ENCODE measurements at regions not wholly inside any gene's neighbourhood (a gene's known extent, or its start where the extent isn't known, plus 50 kb on each side); places are given as distances from the start of the nearest gene placed in this dataset.

DNA sequence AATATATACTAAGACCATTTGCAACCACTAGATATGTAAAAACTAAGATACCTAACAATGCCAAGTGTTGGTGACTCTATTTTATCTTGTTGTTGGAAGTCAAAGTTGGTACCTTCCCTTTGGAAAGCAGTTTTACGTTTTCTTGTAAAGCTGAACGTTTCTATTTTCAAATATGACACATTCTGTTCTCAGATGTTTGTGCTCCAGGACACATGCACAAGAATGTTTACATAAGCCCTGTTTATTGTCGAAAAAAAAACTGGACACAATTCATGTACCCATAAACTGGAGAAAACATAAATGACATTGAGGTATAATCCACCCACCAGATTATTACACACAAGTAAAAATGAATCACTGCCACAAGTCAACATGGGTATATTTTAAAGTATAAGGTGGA lies 967.4 kb downstream of the BCL11B start:
- H3K4me3 ChIP-seq (ENCODE audit: insufficient read depth, low read depth, low read length), result no peak overlapping the region

More for the DNA sequence above, 967.4 kb downstream of the BCL11B start:
- no peak overlapping the region for H4K8ac ChIP-seq (ENCODE audit: low read depth in 2 of 2, low read length in 2 of 2)
- TF ChIP-seq NFE2L2 (IDR thresholded peaks at IDR 0.05; ENCODE audit: low read depth, low read length) (no peak), MXI1 (IDR thresholded peaks at IDR 0.05; ENCODE audit: borderline replicate concordance, low read depth, low read length) (no peak), MAFK (IDR thresholded peaks at IDR 0.05; ENCODE audit: low read depth, low read length) (no peak), ELK1 (IDR thresholded peaks at IDR 0.05; ENCODE audit: borderline replicate concordance, low read depth, low read length) (no peak), MAZ (IDR thresholded peaks at IDR 0.05; ENCODE audit: borderline replicate concordance, low read depth, low read length) (no peak), CHD1 (IDR thresholded peaks at IDR 0.05; ENCODE audit: low read depth, low read length) (no peak), CEBPB (IDR thresholded peaks at IDR 0.05; ENCODE audit: low read depth, low read length) (no peak), POLR2A (IDR thresholded peaks at IDR 0.05; ENCODE audit: low read depth, low read length) (no peak), FOS (IDR thresholded peaks at IDR 0.05; ENCODE audit: low read depth, low read length) (no peak), RCOR1 (IDR thresholded peaks at IDR 0.05; ENCODE audit: insufficient replicate concordance, low read length) (no peak), BHLHE40 (IDR thresholded peaks at IDR 0.05; ENCODE audit: low read depth, low read length) (no peak), CTCF (conservative IDR thresholded peaks at IDR 0.05; ENCODE audit: low read depth, low read length) (no peak), RAD21 (IDR thresholded peaks at IDR 0.05; ENCODE audit: low read length) (no peak), RFX5 (IDR thresholded peaks at IDR 0.05; ENCODE audit: low read depth, low read length) (no peak), SMC3 (IDR thresholded peaks at IDR 0.05; ENCODE audit: low read depth, low read length) (no peak), USF2 (IDR thresholded peaks at IDR 0.05; ENCODE audit: low read depth, low read length) (no peak)
- no peak overlapping the region for H3K4me2 ChIP-seq (ENCODE audit: low read depth, low read length)
- no peak overlapping the region for H3K9ac ChIP-seq (ENCODE audit: low read depth, low read length)
- no peaks in the 10 kb centered on the region for H3K9me1 ChIP-seq (ENCODE audit: insufficient read depth, low read length)
- ChIA-PET POLR2A (ENCODE audit: unreplicated experiment) (no interaction called here), CTCF (no interaction called here)
- H3K79me1 ChIP-seq (ENCODE audit: low read depth in 1 of 2, low read length in 2 of 2), result no peaks in the 10 kb centered on the region
- intact Hi-C loops (cut with micrococcal nuclease), result no loop called here
- H2BK5ac ChIP-seq (ENCODE audit: low read depth, low read length, poor library complexity, severe bottlenecking), result no peak overlapping the region
- H2AK5ac ChIP-seq (ENCODE audit: low read depth, low read length), result no peak overlapping the region
- DNase-seq (no peak), ATAC-seq (ENCODE audit: low read depth) (no peak)
- H2BK120ac ChIP-seq (ENCODE audit: low read depth, low read length), result no peak overlapping the region
- no peaks in the 10 kb centered on the region for H3K36me3 ChIP-seq (ENCODE audit: control insufficient read depth, insufficient read depth, low read length)
- H2BK15ac ChIP-seq (ENCODE audit: low read depth, low read length), result no peak overlapping the region
- no peak overlapping the region for H3K14ac ChIP-seq (replicated peaks; ENCODE audit: low read depth, low read length)
- no peak overlapping the region for H3K23ac ChIP-seq (ENCODE audit: low read depth, low read length)
- no peak overlapping the region for H4K5ac ChIP-seq (ENCODE audit: low read depth, low read length)
- H3K27ac ChIP-seq (ENCODE audit: insufficient read depth, low read length), result no peak overlapping the region
- no peak overlapping the region for H2AFZ ChIP-seq (replicated peaks; ENCODE audit: low read length, poor library complexity)
- H3K4ac ChIP-seq (ENCODE audit: low read depth, low read length), result no peak overlapping the region
- WGBS, 2 experiments (ENCODE audit: extremely low coverage in 2 of 2, insufficient read length in 1 of 2), result no CpG with 5 or more reads among the region's 3 CpGs
- dilution Hi-C loops (cut with HindIII; ENCODE audit: low sequenced_read_pairs, unreplicated experiment), result no loop called here
- H2BK20ac ChIP-seq (ENCODE audit: low read depth, low read length), result no peak overlapping the region
- H4K91ac ChIP-seq (ENCODE audit: insufficient read depth, low read depth, low read length), result no peak overlapping the region
- H4K20me1 ChIP-seq (ENCODE audit: insufficient read depth, low read length), result no peaks in the 10 kb centered on the region
- H3K27me3 ChIP-seq (ENCODE audit: control insufficient read depth, insufficient read depth, low read length), result no peaks in the 10 kb centered on the region
- in situ Hi-C loops (cut with MboI; ENCODE audit: low sequenced_read_pairs), result no loop called here
- no TSS peak for BruUV-seq (replicated peaks)
- H3K9me3 ChIP-seq (ENCODE audit: control insufficient read depth, insufficient read depth, low read length), result peaks cover 11% of the 10 kb centered on the region
- no peak overlapping the region for H3K56ac ChIP-seq (ENCODE audit: extremely low read depth, insufficient read depth, low read length)
- H2AK9ac ChIP-seq (replicated peaks; ENCODE audit: low read depth, low read length, poor library complexity), result no peak overlapping the region
- no peaks in the 10 kb centered on the region for H3K4me1 ChIP-seq (ENCODE audit: control insufficient read depth, insufficient read depth, low read length)
- H3K18ac ChIP-seq (ENCODE audit: low read depth, low read length), result no peak overlapping the region

Measured in IMR-90 (cell line).